Neural cell (in vitro differentiated cells): ENCODE measurements at regions not wholly inside any gene's neighbourhood (a gene's known extent, or its start where the extent isn't known, plus 50 kb on each side); places are given as distances from the start of the nearest gene placed in this dataset.
"Not testable (repeated sequence)": the region's sequence is repeated elsewhere in the genome, so short reads cannot be mapped to it uniquely, and the experiment has no call there.

Experiments
- H2AFZ ChIP-seq: fragments of 200-600, 300-800 bp; sonication (generic), shearing (Covaris generic); 2 replicates; pipeline ENCODE4 v1.6.0; 2014; ENCODE audit warnings: low read depth, mild to moderate bottlenecking, antibody characterized with exemption, low read length, moderate library complexity
- H3F3A ChIP-seq: fragments of 200-600 bp; shearing (Covaris generic); 2 replicates; pipeline ENCODE4 v1.6.1; 2016; ENCODE audit warnings: mild to moderate bottlenecking, moderate library complexity, mixed read lengths, antibody characterized with exemption, low read length; ENCODE audit not compliant: insufficient read depth, poor library complexity, severe bottlenecking
- H3K27ac ChIP-seq: fragments of 200-600, 300-800 bp; sonication (generic), shearing (Covaris generic); 2 replicates; pipeline ENCODE4 v1.5.1; 2014; ENCODE audit warnings: mild to moderate bottlenecking, low read length, moderate library complexity
- H3K27me3 ChIP-seq: fragments of 300-800, 200-600 bp; sonication (generic), shearing (Covaris generic); 2 replicates; pipeline ENCODE4 v1.6.0; 2014; ENCODE audit warnings: mild to moderate bottlenecking, low read depth, low read length, moderate library complexity; ENCODE audit not compliant: insufficient read depth
- H3K36me3 ChIP-seq: fragments of 300-800, 200-600 bp; sonication (generic), shearing (Covaris generic); 2 replicates; pipeline ENCODE4 v1.5.1; 2014; ENCODE audit warnings: mild to moderate bottlenecking, antibody characterized with exemption, low read length, moderate library complexity; ENCODE audit not compliant: insufficient read depth
- H3K4me2 ChIP-seq: fragments of 300-800, 200-600 bp; sonication (generic), shearing (Covaris generic); 2 replicates; pipeline ENCODE4 v1.6.0; 2014; ENCODE audit warnings: mild to moderate bottlenecking, low read length
- H3K4me3 ChIP-seq: fragments of 300-800, 200-600 bp; sonication (generic), shearing (Covaris generic); 2 replicates; pipeline ENCODE4 v1.5.1; 2014; ENCODE audit warnings: mild to moderate bottlenecking, low read length, moderate library complexity
- H3K79me2 ChIP-seq: fragments of 200-600 bp; shearing (Covaris generic); replicated peaks from 2 replicates; pipeline ENCODE4 v1.6.0; 2014; ENCODE audit warnings: mild to moderate bottlenecking, low read length, moderate library complexity; ENCODE audit not compliant: insufficient read depth
- H3K9ac ChIP-seq: fragments of 300-800, 200-600 bp; sonication (generic), shearing (Covaris generic); 2 replicates; pipeline ENCODE4 v1.6.1; 2016; ENCODE audit warnings: mild to moderate bottlenecking, low read length, mixed read lengths
- H3K9me2 ChIP-seq: fragments of 200-600 bp; shearing (Covaris generic); 2 replicates; pipeline ENCODE4 v1.6.1; 2016; ENCODE audit warnings: mild to moderate bottlenecking, low read length, mixed read lengths; ENCODE audit not compliant: insufficient read depth
- H3K9me3 ChIP-seq: fragments of 200-600, 300-800 bp; sonication (generic), shearing (Covaris generic); 2 replicates; pipeline ENCODE4 v1.6.1; 2016; ENCODE audit warnings: mild to moderate bottlenecking, mixed run types, low read length, moderate library complexity, mixed read lengths
- H4K20me1 ChIP-seq: fragments of 200-600 bp; shearing (Covaris generic); 2 replicates; pipeline ENCODE4 v1.6.1; 2016; ENCODE audit warnings: mild to moderate bottlenecking, mixed run types; ENCODE audit not compliant: insufficient read depth
- CTCF ChIP-seq: fragments of 450-650 bp; IDR thresholded peaks from 2 replicates; pipeline ENCODE4 v1.5.1; 2014; ENCODE audit warnings: antibody characterized with exemption, mild to moderate bottlenecking, moderate library complexity; ENCODE audit not compliant: poor library complexity, severe bottlenecking
- EP300 ChIP-seq: fragments of 450-650 bp; conservative IDR thresholded peaks from 2 replicates; pipeline ENCODE4 v1.6.1; 2014; ENCODE audit warnings: antibody characterized with exemption, mild to moderate bottlenecking, moderate library complexity; ENCODE audit not compliant: poor library complexity, severe bottlenecking
- EZH2 ChIP-seq: fragments of 200-600, 300-800 bp; shearing (Covaris generic), sonication (generic); IDR thresholded peaks from 2 replicates; pipeline ENCODE4 v1.6.1; 2014; ENCODE audit warnings: antibody characterized with exemption, low read length, borderline replicate concordance, mild to moderate bottlenecking; ENCODE audit not compliant: insufficient read depth, poor library complexity, severe bottlenecking
- MXI1 ChIP-seq: fragments of 450-650 bp; conservative IDR thresholded peaks from 2 replicates; pipeline ENCODE4 v1.6.1; 2014; ENCODE audit warnings: antibody characterized with exemption, mild to moderate bottlenecking; ENCODE audit not compliant: poor library complexity, severe bottlenecking
- POLR2AphosphoS5 ChIP-seq: IDR thresholded peaks from 2 replicates; pipeline ENCODE4 v1.6.1; 2012
- RAD21 ChIP-seq: fragments of 450-650 bp; conservative IDR thresholded peaks from 2 replicates; pipeline ENCODE4 v1.6.1; 2014; ENCODE audit warnings: antibody characterized with exemption, mild to moderate bottlenecking, moderate library complexity
- REST ChIP-seq: IDR thresholded peaks from 2 replicates; pipeline ENCODE4 v1.6.1; 2012; ENCODE audit warnings: borderline replicate concordance
- SMC3 ChIP-seq: fragments of 450-650 bp; conservative IDR thresholded peaks from 2 replicates; pipeline ENCODE4 v1.6.1; 2014; ENCODE audit warnings: antibody characterized with exemption, mild to moderate bottlenecking, moderate library complexity; ENCODE audit not compliant: poor library complexity
- TAF1 ChIP-seq: IDR thresholded peaks from 2 replicates; pipeline ENCODE4 v1.6.1; 2012; ENCODE audit warnings: low read depth

- no peak overlapping the region for H3K4me2 ChIP-seq
- H3F3A ChIP-seq: no peaks in the 10 kb centered on the region
- H3K9ac ChIP-seq: no peak overlapping the region
- H4K20me1 ChIP-seq: no peaks in the 10 kb centered on the region
- H3K36me3 ChIP-seq: no peaks in the 10 kb centered on the region
- peaks cover 5% of the 10 kb centered on the region for H3K9me3 ChIP-seq
- H3K27ac ChIP-seq: no peak overlapping the region
- no peak overlapping the region for H3K4me3 ChIP-seq
- H3K9me2 ChIP-seq: no peaks in the 10 kb centered on the region
- H3K79me2 ChIP-seq: no peaks in the 10 kb centered on the region
- H3K27me3 ChIP-seq: no peaks in the 10 kb centered on the region
- H2AFZ ChIP-seq: no peak overlapping the region
- TF ChIP-seq EZH2 (no peak), EP300 (no peak), TAF1 (no peak), RAD21 (no peak), SMC3 (no peak), REST (no peak), POLR2AphosphoS5 (no peak), MXI1 (no peak), CTCF (no peak)
These were observed 171.6 kb upstream of the ZNF184 start for GRCh38 chr6:27644528-27644927.

GRCh38 chr6:27642744-27643456 lies 170.0 kb upstream of the ZNF184 start:
- no peak overlapping the region for H3K27ac ChIP-seq
- no peak for TF ChIP-seq POLR2AphosphoS5
- no peak for TF ChIP-seq EP300
- no peak for TF ChIP-seq SMC3
- no peak for TF ChIP-seq EZH2
- TF ChIP-seq REST: no peak
- no peak for TF ChIP-seq MXI1
- no peak for TF ChIP-seq TAF1
- no peak for TF ChIP-seq CTCF
- no peaks in the 10 kb centered on the region for H4K20me1 ChIP-seq
- H3K9me2 ChIP-seq: no peaks in the 10 kb centered on the region
- H3K9me3 ChIP-seq: peaks cover 5% of the 10 kb centered on the region
- H3K4me3 ChIP-seq: no peak overlapping the region
- H2AFZ ChIP-seq: no peak overlapping the region
- no peaks in the 10 kb centered on the region for H3K36me3 ChIP-seq
- no peak overlapping the region for H3K9ac ChIP-seq
- no peaks in the 10 kb centered on the region for H3K27me3 ChIP-seq
- no peaks in the 10 kb centered on the region for H3F3A ChIP-seq
- no peaks in the 10 kb centered on the region for H3K79me2 ChIP-seq
- no peak overlapping the region for H3K4me2 ChIP-seq

- not testable (repeated sequence) for H3K36me3 ChIP-seq, H3K9me3 ChIP-seq, H3K4me3 ChIP-seq
These were observed 163.0 kb upstream of the ZNF184 start for GRCh38 chr6:27635886-27636285.

More at GRCh38 chr6:27635886-27636285, 163.0 kb upstream of the ZNF184 start:
- not testable (repeated sequence) for H3F3A ChIP-seq, H3K9me2 ChIP-seq, H3K27me3 ChIP-seq, H3K4me2 ChIP-seq, H3K27ac ChIP-seq, H3K9ac ChIP-seq, H4K20me1 ChIP-seq, H3K79me2 ChIP-seq, H2AFZ ChIP-seq
